ENCODE measurements at regions not wholly inside any gene's neighbourhood (a gene's known extent, or its start where the extent isn't known, plus 50 kb on each side); places are given as distances from the start of the nearest gene placed in this dataset.

DNA sequence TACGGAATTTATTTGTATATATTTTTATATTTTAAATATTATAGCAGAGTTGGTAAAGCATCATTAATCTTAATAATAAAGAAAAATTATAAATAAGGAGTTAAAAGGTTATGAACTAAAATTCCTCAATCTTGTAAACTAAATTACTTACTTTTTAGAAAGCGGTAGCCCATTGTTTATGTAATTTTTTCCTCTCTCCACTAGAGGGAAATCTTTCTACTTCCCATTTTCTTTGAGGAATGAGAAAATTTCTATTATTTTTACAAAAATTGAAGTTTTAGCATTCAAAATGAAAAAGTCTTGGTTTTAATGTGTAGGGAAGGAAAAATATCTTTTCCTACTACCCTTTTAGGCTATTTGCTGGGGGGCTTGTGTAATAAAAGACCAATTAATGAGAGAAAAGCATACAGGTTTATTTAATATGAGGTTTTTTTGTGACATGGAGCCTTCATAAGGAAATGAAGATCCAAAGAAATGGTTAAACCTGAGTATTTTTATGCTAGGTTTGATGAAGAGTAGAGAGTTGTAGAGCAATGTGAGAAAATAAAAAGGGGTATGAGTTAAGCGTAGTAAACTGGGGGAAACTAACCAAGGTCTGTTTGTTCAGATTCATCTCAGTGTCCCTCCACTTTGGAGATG lies 68.7 kb upstream of the ADAD1 start:
- intact Hi-C loops (cut with micrococcal nuclease) = loop anchor here (1.0 to 5.0 kb wide), 11 partner anchors 140 to 612 kb away; partner anchors contain the start of genes BBS12, NUDT6 and TRPC3
- Mint-ChIP-seq H3K27ac (peak overlapping the region; percentile 57), H3K4me3 (no peak overlapping the region), H3K36me3 (ENCODE audit: low read depth) (peaks cover 5% of the 10 kb centered on the region), H3K4me1 (ENCODE audit: low read depth) (peaks cover 8% of the 10 kb centered on the region), H3K27me3 (ENCODE audit: low read depth) (no peaks in the 10 kb centered on the region), H3K9me3 (no peaks in the 10 kb centered on the region)
- CTCF ChIA-PET = interaction anchor here (1.4 to 3.0 kb wide), 2 partner anchors 267 to 268 kb away, joined by 3 to 21 read pairs; no protein-coding TSS in a partner anchor
- no peak for DNase-seq

- no peaks in the 10 kb centered on the region for H3K9me3 Mint-ChIP-seq
- intact Hi-C loops (cut with micrococcal nuclease) = loop anchor here (1.0 to 5.0 kb wide), 5 partner anchors 195 to 609 kb away; partner anchors contain the start of genes BBS12, NUDT6 and TRPC3
- H3K27ac Mint-ChIP-seq = no peak overlapping the region
- CTCF ChIA-PET = interaction anchor here (0.5 to 3.0 kb wide), 4 partner anchors 16 to 265 kb away, joined by 3 to 21 read pairs (median 3); no protein-coding TSS in a partner anchor
- H3K4me1 Mint-ChIP-seq (ENCODE audit: low read depth) = peaks cover 15% of the 10 kb centered on the region
- no peaks in the 10 kb centered on the region for H3K27me3 Mint-ChIP-seq (ENCODE audit: low read depth)
- peaks cover 11% of the 10 kb centered on the region for H3K36me3 Mint-ChIP-seq (ENCODE audit: low read depth)
- DNase-seq = no peak
- H3K4me3 Mint-ChIP-seq = no peak overlapping the region
These were observed 65.7 kb upstream of the ADAD1 start for GRCh38 chr4:122313006-122313646.

- H3K27me3 Mint-ChIP-seq (ENCODE audit: low read depth) = no peaks in the 10 kb centered on the region
- no peak for DNase-seq
- intact Hi-C loops (cut with micrococcal nuclease) = no loop called here
- H3K27ac Mint-ChIP-seq = no peak overlapping the region
- no peak overlapping the region for H3K4me3 Mint-ChIP-seq
- H3K9me3 Mint-ChIP-seq = no peaks in the 10 kb centered on the region
- peaks cover 14% of the 10 kb centered on the region for H3K4me1 Mint-ChIP-seq (ENCODE audit: low read depth)
- CTCF ChIA-PET = no interaction called here
- peaks cover 22% of the 10 kb centered on the region for H3K36me3 Mint-ChIP-seq (ENCODE audit: low read depth)
These were observed 51.9 kb upstream of the ADAD1 start for GRCh38 chr4:122326908-122327307.

DNA sequence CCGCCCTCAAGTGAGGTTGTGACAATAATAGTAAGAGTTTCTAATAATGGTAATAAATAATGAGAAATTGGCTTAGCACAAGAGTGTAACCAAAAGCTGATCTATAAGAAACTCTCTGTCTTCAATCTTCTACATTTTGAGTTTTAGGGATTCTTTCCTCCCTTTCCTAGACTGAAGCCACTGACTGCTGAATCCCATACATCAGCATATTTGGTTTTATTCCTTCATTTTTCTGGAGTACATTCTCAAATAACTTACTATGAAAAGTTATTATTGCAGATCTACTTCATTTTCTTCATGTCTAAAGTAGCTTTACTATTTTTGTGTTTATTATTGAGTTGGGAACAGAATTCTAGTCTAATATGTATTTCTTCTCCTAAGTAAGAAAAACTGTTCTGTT lies 49.9 kb upstream of the ADAD1 start:
- intact Hi-C loops (cut with micrococcal nuclease) = no loop called here
- Mint-ChIP-seq H3K27me3 (ENCODE audit: low read depth) (no peaks in the 10 kb centered on the region), H3K36me3 (ENCODE audit: low read depth) (peaks cover 19% of the 10 kb centered on the region), H3K4me3 (no peak overlapping the region), H3K4me1 (ENCODE audit: low read depth) (peaks cover 2% of the 10 kb centered on the region), H3K27ac (no peak overlapping the region), H3K9me3 (no peaks in the 10 kb centered on the region)
- CTCF ChIA-PET = interaction anchor here (0.8 to 1.1 kb wide), 2 partner anchors 16 to 249 kb away, joined by 3 to 4 read pairs; no protein-coding TSS in a partner anchor
- no peak for DNase-seq
